Nucleus accumbens (tissue), 56 donors: ENCODE measurements at regions not wholly inside any gene's neighbourhood (a gene's known extent, or its start where the extent isn't known, plus 50 kb on each side); places are given as distances from the start of the nearest gene placed in this dataset.
"Not testable (repeated sequence)": the region's sequence is repeated elsewhere in the genome, so short reads cannot be mapped to it uniquely, and the experiment has no call there.

ENCODE experiments used
- DNase-seq, 56 donors: peaks; one replicate each; lab custom pipeline; 2025; lab: John Stamatoyannopoulos, UW

DNA sequence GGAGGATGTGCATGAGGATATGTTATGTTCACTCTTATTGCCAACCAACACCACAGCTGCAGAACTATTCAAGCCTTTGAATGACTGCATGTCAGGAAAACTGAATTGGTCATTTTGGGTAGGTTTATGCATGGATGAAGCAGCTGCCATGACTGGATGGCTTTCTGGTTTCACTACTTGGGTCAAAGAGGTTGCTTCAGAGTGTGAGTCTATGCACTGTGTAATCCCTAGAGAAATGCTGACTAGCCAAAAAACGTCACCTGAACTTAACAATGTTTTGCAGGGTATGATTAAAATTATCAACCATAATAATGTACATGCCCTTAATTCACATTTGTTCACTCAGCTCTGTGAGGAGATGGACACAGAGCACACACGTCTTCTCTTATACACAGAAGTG lies 206.7 kb upstream of the RBBP8 start:
- no peak for DNase-seq

DNA sequence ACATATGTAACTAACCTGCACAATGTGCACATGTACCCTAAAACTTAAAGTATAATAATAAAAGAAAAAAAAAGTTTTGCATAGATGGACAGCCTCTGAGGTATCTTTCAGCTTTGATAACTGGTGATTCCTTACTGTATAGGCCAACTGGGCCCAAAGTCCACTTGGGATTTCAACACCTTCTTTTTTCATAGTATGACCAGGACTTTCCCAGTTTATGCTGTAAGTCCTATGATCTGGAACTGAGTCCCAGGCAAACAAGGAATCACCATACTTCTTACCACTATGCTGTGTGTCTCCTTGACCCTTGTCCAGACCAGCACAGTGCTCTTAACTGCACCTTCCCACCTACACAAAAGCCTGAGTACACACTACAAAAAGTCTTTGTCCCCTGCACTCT lies 205.1 kb upstream of the RBBP8 start:
- no peak for DNase-seq

DNA sequence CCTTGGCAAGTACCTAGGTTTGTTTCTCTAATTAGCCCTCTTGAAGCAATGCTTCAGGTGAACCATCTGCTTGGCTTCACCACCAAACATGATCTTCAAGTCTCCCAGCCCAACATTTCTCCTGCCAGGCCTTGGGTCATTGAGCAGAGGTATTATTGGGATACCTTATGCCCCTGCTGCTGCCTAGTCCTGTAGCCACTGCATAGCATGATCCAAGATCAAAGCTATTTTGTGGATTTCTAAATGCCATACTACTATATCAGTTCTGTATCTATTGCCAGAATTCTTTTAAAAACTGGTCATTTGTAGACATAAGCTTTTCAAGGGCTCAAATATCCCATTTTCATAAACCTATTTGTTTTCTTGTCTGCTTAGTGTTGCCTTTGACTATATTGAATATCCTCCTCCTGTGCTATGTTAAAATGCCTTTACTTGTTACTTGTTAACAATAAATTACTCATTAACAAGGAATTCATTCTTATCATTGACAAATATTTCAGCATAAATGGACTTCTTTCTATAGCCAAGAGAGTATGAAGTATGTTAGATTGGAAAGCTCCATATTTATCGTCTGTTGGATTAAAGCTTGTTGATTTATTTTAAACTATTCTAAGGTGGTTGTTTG lies 204.5 kb upstream of the RBBP8 start:
- no peak for DNase-seq

DNA sequence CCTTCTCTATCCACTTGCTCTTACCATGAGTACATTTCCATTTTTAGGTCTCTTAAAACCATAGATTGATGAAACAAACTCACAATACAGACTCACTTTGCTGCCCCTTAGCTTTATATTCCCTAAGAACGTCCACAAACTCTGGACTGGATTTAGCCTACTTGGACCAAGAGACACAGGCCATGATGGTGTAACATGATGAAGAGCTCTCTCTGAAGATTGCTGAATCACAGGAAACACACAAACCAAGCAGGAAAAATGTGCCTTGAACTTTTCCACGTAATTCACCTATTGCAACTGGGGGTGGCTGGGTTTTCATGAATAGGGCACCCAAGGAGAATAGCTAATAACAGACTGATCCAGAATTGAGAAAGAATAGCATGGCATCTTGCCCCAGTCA lies 201.7 kb upstream of the RBBP8 start:
- DNase-seq: no peak

DNA sequence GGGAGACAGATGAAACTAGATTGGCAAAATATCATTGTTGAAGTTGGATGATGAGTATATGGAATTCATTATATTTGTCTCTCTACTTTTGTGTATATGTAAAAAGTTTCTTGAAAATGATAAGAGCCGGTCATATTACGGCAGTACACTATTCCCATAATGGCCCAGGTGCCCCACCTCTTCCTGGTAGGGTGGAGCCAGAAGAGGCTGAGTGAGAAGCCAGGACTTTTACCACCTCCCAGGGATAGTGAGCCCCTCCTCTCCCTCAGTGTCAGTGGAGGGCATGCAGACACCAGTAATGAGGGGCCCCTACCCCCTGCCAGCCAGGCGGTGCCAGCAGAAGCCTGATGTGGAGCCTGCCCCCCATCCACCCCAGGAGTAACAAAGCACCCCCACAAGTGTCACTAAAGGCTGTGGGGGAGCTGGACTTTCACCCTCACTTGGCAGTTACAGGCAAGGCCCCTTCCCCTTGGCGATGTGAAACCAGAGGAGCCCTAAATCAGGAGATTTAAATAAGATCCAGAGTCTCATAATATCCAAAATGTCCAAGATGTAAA lies 198.9 kb upstream of the RBBP8 start:
- DNase-seq: no peak

DNA sequence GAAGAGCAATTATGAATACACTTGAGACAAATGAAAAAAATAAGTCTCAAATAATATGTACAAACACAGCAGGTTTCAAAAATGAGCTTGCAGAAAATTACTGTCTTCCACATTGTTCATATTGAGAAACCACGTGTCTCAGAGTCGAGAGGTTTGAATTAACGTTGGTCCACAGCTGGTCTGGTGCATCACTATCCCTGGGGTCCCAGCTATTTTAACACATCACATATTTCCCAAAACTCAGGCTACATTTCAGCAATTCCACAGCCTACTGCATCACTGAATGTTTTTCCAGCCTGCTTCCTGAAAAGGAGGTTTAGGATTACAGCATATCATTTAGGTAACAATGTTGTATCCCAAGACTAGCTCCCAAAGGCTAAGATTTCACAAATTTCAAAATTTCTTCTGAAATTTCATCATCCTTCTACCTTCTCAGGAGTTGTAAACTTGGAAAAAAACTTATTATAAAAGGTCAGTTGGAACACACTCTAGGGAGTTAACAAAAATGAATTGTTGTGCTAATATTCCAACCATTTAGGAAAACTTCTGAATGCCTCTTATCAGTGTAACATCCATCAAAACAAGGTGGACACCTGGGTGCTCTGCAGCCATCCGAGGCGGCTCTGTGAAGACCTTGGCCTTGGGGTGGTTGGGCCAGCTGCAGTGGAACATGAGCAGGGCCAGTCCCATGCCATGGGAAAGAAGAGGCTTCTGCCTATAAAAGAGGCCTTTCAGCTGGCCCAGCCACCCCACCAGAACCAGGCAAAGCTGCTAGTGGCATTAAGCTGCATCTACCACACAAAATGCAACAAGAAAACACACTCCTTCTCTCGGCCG lies 198.1 kb upstream of the RBBP8 start:
- DNase-seq: no peak

DNA sequence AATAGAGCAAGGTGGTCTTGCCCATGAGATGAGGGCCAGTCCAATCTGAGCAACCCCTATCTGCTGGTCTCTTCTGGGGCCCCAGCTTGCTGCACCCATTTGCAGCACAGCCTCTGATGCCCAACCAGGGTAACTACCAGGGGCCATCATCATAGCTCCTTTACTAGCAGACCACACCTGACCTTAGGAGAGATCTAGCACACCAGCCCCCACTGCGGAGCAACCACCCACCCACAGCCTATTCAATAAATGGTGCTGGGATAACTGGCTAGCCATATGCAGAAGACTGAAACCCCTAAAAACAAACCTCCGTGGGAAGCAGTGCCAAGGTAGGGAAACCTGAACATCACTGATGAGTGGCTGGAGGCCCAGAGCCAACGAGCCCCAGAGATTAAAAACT lies 196.1 kb upstream of the RBBP8 start:
- no peak for DNase-seq

DNA sequence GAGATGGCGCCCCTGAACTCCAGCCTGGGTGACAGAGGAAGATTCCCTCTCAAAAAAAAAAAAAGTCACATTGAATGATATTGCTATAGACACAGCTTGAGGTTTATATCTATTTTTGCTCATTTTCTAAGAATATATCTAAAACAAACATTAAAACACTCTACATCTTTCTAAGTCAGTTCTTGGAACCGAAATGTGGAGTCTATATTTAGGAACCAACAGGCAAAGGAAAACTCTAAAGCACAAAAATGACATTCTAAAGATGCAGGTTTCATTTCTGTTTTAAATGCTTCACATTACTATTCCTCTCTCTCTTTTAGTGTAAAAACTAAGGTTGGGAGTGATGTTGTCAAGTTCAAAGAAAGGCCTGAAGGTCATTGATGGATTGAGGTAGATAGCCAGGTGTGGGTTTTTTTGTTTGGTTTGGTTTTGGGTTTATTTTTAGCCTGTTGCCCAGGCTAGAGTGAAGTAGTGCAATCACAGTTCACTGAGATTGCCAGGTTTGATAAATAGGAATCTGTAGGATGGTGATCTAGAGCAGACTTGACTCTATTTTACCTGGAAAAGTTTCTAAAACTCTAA lies 194.0 kb upstream of the RBBP8 start:
- DNase-seq: no peak

DNA sequence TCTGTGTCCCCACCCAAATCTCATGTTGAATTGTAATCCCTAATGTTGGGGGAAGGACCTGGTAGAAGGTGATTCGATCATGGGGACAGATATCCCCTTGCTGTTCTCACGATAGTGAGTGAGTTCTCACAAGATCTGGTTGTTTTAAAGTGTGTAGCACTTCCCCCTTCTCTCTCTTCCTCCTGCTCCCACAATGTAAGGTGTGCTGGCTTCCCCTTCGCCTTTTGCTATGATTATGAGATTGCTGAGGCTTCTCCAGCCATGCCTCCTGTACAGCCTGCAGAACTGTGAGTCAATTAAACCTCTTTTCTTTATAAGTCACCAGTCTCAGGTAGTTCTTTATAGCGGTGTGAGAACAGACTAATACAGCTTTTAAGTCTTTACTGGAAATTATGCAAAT lies 193.3 kb upstream of the RBBP8 start:
- DNase-seq: no peak

DNA sequence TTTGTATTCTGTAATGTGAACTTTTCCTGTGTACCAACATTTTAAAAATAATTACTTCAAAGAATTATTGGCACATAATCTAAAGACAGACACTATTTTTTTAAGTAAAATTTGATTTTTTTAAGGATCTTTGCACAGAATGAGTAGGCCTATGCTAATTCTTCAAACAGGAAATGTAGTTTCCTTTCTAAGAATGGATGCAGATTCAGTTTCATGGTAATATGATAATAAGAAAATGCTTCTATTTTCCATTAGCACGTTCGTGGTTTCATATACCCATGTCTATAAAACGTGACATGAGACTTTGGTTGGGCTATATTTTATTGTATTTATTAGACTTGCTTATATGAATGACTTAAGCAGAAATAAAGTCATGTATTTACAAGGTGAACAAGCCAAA lies 191.8 kb upstream of the RBBP8 start:
- no peak for DNase-seq

DNA sequence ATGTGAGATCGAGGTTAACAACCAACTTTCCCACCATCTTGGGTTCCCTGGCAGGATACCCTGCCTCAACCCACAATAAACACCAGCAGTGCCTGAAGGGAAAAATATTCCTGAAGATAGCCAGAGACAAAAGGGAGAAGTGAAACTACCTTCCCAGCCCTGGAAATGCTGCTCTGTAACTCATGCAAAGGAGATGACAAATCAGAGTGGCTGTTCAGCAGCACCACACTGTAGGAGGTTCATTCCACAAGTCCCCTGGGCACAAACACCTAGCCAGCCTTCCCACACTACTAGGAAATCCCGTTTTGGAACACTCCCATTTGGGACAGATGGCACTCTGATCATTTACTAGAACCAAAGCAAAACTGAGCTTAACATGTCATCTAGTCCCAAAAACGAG lies 190.7 kb upstream of the RBBP8 start:
- DNase-seq: no peak

DNA sequence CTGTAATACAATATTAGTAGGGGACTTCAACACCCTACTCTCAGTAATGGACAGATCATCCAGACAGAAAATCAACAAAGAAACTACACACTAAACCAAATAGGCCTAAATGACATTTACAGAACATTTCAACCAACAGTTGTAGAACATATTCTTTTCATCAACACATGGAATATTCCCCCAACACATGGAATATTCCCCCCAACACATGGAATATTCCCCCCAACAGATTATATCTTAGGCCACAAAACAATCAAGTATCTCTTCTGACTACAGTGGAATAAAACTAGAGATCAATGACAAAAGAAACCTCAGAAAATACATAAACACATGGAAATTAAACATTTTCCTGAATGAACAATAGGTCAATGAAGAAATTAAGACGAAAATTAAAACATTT lies 187.2 kb upstream of the RBBP8 start:
- no peak for DNase-seq

DNA sequence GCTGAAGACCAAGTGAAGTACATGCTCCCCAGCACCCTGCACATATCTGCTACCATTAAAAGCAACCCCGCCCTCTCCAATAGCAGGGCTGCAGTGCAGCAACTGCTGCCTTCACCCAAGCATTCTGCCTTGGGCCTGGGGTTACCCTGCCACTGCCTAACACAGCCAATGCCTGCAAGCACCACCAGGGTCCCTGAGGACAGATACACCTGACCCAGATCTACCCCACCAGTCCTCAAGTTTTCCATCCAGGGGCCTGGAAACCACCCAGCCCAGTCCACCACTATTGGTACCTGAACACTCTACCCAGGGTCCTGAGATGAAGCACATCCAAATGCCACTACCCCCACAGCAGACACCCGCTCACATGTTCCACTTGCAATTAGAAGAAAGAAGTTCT lies 181.1 kb upstream of the RBBP8 start:
- no peak for DNase-seq

DNA sequence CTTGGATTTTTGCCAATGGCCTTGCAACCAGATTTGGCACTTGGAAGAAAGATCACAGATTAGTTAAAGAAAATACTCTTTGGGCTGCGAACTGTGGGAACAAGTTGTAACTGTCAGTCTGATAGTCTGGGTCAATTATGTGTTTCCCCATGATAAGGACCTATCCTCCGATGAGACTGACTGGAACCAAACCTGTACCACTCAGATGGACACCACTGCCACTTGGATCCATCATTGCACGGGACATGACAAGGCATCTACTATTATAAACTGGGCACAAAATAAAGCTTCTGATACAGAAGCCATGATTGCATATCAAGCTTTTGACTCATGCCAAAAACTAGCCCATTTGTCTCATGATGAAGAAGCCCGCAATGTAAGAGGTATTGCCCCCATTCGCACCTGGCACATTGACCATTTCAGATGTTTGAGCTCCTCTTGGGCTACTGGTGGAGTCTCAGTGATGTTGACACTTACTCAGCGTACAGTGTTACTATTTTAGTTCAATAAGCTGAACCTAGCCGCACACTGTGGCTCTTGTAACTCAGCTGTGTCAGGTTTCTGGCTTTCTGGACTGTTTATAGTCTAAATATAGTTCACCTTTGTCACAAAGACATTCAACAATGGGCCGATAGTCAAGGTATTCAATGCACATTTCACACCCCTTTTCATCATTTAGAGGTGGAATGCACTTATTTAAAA lies 179.8 kb upstream of the RBBP8 start:
- DNase-seq: no peak

DNA sequence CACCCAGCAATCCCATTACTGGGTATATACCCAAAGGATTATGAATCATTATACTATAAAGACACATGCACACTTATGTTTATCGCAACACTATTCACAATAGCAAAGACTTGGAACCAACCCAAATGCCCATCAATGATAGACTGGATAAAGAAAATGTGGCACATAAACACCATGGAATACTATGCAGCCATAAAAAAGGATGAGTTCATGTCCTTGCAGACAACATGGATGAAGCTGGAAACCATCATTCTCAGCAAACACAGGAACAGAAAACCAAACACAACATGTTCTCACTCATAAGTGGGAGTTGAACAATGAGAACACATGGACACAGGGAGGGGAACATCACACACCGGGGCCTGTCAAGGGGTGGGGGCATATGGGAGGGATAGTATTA lies 169.1 kb upstream of the RBBP8 start:
- not testable (repeated sequence) for DNase-seq

DNA sequence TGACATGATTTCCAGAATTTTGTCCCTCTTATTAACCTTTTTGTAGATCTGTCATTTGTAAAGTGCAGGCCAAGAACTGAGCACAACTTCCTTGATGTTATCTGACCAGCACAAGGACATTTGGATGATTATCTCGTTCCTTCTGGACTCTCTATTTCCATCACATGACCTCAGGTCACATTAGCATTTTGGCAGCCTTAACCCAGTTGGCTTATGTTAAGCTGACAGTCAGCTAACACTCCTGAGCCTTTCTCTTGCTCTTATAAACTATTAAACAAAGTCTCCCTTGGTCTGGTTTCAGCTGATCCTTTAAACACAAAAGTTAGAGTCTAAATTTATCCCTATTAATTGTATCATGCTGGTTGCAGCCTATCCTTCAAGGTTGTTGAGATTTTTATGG lies 167.2 kb upstream of the RBBP8 start:
- no peak for DNase-seq

DNA sequence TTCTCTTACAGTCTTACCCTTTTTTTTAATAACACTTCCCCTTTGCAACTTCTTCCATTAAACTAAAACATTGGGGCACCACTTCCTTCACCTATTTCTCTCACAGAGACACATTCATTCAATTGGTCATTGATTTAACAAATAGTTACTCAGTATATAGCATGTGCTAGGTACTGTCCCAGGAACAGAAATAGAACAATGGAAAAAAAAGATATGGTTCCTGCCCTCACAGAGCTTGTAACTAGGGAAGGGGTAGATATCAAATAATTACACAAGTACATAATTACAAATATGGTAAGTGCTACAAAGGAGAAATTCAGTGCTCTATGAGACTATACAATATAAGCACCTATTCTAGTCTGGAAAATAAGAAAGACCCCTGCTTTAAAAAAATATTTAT lies 165.5 kb upstream of the RBBP8 start:
- no peak for DNase-seq

DNA sequence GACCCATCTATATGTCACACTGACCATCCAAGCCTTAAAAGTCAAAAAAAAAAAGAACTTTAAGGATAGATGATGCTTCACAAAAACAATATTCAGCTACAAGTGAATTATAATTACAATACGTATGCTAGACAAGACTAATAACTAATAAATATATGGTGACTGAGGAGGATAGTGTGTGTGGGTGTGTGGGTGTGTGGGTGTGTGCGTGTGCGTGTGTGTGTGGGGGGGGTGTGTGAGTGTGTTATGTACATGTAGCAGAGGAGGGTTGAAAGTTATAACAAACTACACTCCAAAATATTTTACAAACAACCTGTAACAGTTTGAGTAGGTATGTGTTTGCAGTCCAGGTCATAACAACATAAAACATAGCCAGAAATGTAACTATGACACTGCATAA lies 159.2 kb upstream of the RBBP8 start:
- no peak for DNase-seq

DNA sequence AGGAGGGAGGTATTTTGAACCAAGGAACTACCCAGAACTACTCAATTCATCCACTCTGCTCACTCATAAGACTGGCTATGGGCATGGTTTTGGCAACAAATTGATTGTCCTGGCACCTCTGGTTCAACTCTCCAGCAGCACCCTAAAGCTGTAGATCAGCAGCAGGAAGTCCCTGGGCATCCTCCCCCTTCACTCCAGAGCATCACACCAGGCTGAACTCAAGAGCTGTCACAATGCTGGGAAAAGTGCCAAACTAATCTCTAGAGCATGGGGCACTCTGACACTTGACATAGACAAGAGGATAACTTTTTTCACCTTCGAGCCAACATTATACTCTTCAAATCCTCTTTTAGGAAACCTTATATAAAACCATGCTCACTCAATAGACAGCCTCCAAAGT lies 154.1 kb upstream of the RBBP8 start:
- DNase-seq: no peak

DNA sequence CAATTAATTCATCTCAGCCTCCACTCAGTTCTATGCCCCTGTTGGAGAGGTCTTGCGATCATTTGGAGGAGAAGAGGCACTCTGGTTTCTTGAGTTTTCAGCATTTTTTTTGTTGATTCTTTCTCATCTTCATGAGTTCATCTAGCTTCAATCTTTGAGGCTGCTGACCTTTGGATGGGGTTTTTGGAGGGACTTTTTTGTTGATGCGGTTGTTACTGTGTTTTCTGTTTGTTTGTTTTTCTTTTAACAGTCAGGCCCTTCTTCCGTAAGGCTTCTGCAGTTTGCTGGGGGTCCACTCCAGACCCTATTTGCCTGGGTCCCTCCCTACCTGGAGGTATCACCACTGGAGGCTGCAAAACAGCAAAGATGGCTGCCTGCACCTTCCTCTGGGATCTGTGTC lies 149.9 kb upstream of the RBBP8 start:
- DNase-seq: no peak

DNA sequence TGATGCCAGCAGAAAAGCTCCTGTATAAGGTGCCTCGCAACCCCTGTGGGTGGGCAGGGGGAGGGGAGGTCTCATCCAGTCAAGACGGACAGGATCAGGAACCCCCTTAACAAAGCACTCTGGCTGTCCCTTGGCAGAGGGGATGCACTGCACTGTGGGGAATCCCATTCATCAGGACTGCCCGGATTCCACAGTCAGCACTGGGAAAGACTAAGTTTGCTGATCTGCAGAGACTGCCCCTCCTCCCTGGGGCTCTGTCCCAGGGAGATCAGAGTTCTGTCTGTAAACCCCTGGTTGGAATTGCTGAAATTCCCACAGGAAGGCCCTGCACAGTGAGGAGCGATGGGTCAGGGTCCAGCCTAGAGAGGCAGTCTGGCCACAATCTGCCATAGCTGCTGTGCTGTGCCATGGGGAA lies 149.5 kb upstream of the RBBP8 start:
- no peak for DNase-seq
